Osteoblast (primary cell): ENCODE measurements at regions not wholly inside any gene's neighbourhood (a gene's known extent, or its start where the extent isn't known, plus 50 kb on each side); places are given as distances from the start of the nearest gene placed in this dataset.
"Not testable (repeated sequence)": the region's sequence is repeated elsewhere in the genome, so short reads cannot be mapped to it uniquely, and the experiment has no call there.

ENCODE experiments used
- DNase-seq: peaks from one replicate; pipeline ENCODE4 v3.0.0; 2011; ENCODE audit warnings: low spot score, mixed read lengths; ENCODE audit not compliant: insufficient read length; ENCODE audit errors: missing footprints
- H2AFZ ChIP-seq: 2 replicates; pipeline ENCODE4 v1.6.0; 2011; ENCODE audit warnings: mild to moderate bottlenecking, low read length
- H3K27ac ChIP-seq: 2 replicates; pipeline ENCODE4 v1.5.1; 2011; ENCODE audit warnings: mild to moderate bottlenecking, low read depth, low read length, moderate library complexity
- H3K27me3 ChIP-seq: 2 replicates; pipeline ENCODE4 v1.6.0; 2012; ENCODE audit warnings: mild to moderate bottlenecking, control low read depth, inconsistent platforms, low read length, moderate library complexity; ENCODE audit not compliant: insufficient read depth
- H3K36me3 ChIP-seq: 2 replicates; pipeline ENCODE4 v1.5.1; 2011; ENCODE audit warnings: mild to moderate bottlenecking, low read length, control low read depth, moderate library complexity; ENCODE audit not compliant: insufficient read depth
- H3K4me1 ChIP-seq: 2 replicates; pipeline ENCODE4 v1.5.1; 2011; ENCODE audit warnings: mild to moderate bottlenecking, low read length, control low read depth, moderate library complexity; ENCODE audit not compliant: insufficient read depth
- H3K4me2 ChIP-seq: 2 replicates; pipeline ENCODE4 v1.6.0; 2011; ENCODE audit warnings: mild to moderate bottlenecking, low read length; ENCODE audit not compliant: insufficient read depth
- H3K4me3 ChIP-seq: fragments of 200-600 bp; sonication (generic); 3 replicates; pipeline ENCODE4 v1.5.1; 2012; ENCODE audit warnings: mild to moderate bottlenecking, low read length, inconsistent platforms; ENCODE audit not compliant: insufficient read depth
- H3K79me2 ChIP-seq: 2 replicates; pipeline ENCODE4 v1.6.0; 2012; ENCODE audit warnings: mild to moderate bottlenecking, low read length, control low read depth, inconsistent platforms; ENCODE audit not compliant: insufficient read depth
- H3K9me3 ChIP-seq: 2 replicates; pipeline ENCODE4 v1.5.1; 2011; ENCODE audit warnings: low read depth, low read length, control low read depth
- H4K20me1 ChIP-seq: 2 replicates; pipeline ENCODE4 v1.6.0; 2012; ENCODE audit warnings: mild to moderate bottlenecking, low read length, control low read depth; ENCODE audit not compliant: insufficient read depth
- CTCF ChIP-seq: IDR thresholded peaks from 2 replicates; pipeline ENCODE4 v1.5.1; 2011; ENCODE audit warnings: mild to moderate bottlenecking, low read depth, low read length, moderate library complexity; ENCODE audit errors: extremely low read depth

- Histone ChIP-seq H3K36me3 (no peaks in the 10 kb centered on the region), H3K79me2 (no peaks in the 10 kb centered on the region), H3K4me3 (no peak overlapping the region), H3K27ac (peak overlapping the region; percentile 51), H3K4me2 (peak overlapping the region; percentile 16), H4K20me1 (no peaks in the 10 kb centered on the region), H2AFZ (peak overlapping the region; percentile 7), H3K9me3 (no peaks in the 10 kb centered on the region), H3K27me3 (no peaks in the 10 kb centered on the region), H3K4me1 (peaks cover 41% of the 10 kb centered on the region)
- no peak for TF ChIP-seq CTCF
- no peak for DNase-seq
These were observed 58.9 kb upstream of the ANKH start for GRCh38 chr5:14930486-14930885.

GRCh38 chr5:14929293-14930065 lies 57.9 kb upstream of the ANKH start:
- Histone ChIP-seq H3K27ac (peak overlapping the region; percentile 64), H3K36me3 (no peaks in the 10 kb centered on the region), H3K4me1 (peaks cover 51% of the 10 kb centered on the region), H3K9me3 (no peaks in the 10 kb centered on the region), H2AFZ (peak overlapping the region; percentile 49), H3K79me2 (no peaks in the 10 kb centered on the region), H3K4me3 (no peak overlapping the region), H3K27me3 (no peaks in the 10 kb centered on the region), H3K4me2 (no peak overlapping the region), H4K20me1 (no peaks in the 10 kb centered on the region)
- TF ChIP-seq CTCF = no peak
- DNase-seq = no peak

- H3K27ac ChIP-seq = no peak overlapping the region
- peaks cover 51% of the 10 kb centered on the region for H3K4me1 ChIP-seq
- H3K79me2 ChIP-seq = no peaks in the 10 kb centered on the region
- TF ChIP-seq CTCF = no peak
- H3K36me3 ChIP-seq = no peaks in the 10 kb centered on the region
- no peak for DNase-seq
- no peak overlapping the region for H2AFZ ChIP-seq
- no peaks in the 10 kb centered on the region for H4K20me1 ChIP-seq
- no peaks in the 10 kb centered on the region for H3K27me3 ChIP-seq
- no peak overlapping the region for H3K4me3 ChIP-seq
- no peak overlapping the region for H3K4me2 ChIP-seq
- no peaks in the 10 kb centered on the region for H3K9me3 ChIP-seq
These were observed 57.1 kb upstream of the ANKH start for GRCh38 chr5:14928661-14929060.

- H2AFZ ChIP-seq = no peak overlapping the region
- peak overlapping the region; percentile 76 for H3K4me2 ChIP-seq
- peaks cover 43% of the 10 kb centered on the region for H3K4me1 ChIP-seq
- no peaks in the 10 kb centered on the region for H4K20me1 ChIP-seq
- no peak for TF ChIP-seq CTCF
- no peaks in the 10 kb centered on the region for H3K9me3 ChIP-seq
- H3K36me3 ChIP-seq = no peaks in the 10 kb centered on the region
- H3K27ac ChIP-seq = peak overlapping the region; percentile 95
- H3K4me3 ChIP-seq = no peak overlapping the region
- no peak for DNase-seq
- no peaks in the 10 kb centered on the region for H3K27me3 ChIP-seq
- no peaks in the 10 kb centered on the region for H3K79me2 ChIP-seq
These were observed 53.7 kb upstream of the ANKH start for GRCh38 chr5:14925326-14925725.

- not testable (repeated sequence) for H3K27ac ChIP-seq, DNase-seq, H3K79me2 ChIP-seq, H2AFZ ChIP-seq, H4K20me1 ChIP-seq, H3K9me3 ChIP-seq, H3K4me2 ChIP-seq, H3K36me3 ChIP-seq, H3K27me3 ChIP-seq, H3K4me3 ChIP-seq
- peaks cover 32% of the 10 kb centered on the region for H3K4me1 ChIP-seq
These were observed 51.4 kb upstream of the ANKH start for GRCh38 chr5:14922952-14923351.
